ENCODE measurements at regions not wholly inside any gene's neighbourhood (a gene's known extent, or its start where the extent isn't known, plus 50 kb on each side); places are given as distances from the start of the nearest gene placed in this dataset.

DNA sequence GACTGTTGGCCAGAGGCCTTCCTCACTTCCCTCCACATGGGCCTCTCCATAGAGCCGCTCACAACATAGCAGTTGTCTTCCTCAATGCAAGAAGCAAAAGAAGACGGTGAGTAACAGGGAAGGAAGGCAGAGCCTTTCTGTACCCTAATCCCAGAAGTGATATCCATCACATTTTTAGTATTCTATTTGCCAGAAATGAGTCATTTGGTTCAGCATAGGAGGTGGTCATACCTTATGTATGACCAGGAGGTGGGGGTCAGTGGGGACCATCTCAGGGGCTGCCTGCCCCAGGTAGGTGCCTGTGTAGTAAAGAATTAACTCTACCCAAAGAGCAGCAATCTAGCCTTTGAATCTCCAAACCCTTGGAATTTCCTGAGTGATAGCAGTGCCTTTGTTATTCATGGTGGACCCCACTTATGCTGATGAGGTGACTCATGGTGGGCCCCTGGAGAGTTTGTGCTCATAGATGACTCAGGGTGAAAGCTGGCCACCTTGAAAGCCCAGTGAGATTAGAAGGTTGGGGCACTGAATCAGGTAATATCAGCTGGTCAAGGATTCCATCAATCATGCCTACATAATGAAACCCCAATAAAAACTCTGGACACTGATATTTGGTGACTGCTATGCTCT is 323.9 kb upstream of the IGF1R start:
- no peak overlapping the region for H3K4me3 ChIP-seq (ENCODE audit: low read depth in 1 of 5, low read length in 5 of 5)
- no peak overlapping the region for H3K9ac ChIP-seq (ENCODE audit: low read length in 5 of 5)
- peaks cover 0 to 7% (median 7%) of the 10 kb centered on the region in 5 donors for H3K9me3 ChIP-seq (ENCODE audit: control insufficient read depth in 5 of 5, low read length in 5 of 5)
- H3K27ac ChIP-seq (ENCODE audit: low read depth, low read length): no peak overlapping the region
- peaks cover 0 to 2% (median 0%) of the 10 kb centered on the region in 5 donors for H3K27me3 ChIP-seq (ENCODE audit: control insufficient read depth in 5 of 5, insufficient read depth in 4 of 5, low read length in 5 of 5)
- no peaks in the 10 kb centered on the region for H3K36me3 ChIP-seq (ENCODE audit: control insufficient read depth in 5 of 5, insufficient read depth in 5 of 5, low read length in 5 of 5)
- H3K4me1 ChIP-seq (ENCODE audit: control insufficient read depth in 5 of 5, insufficient read depth in 5 of 5, low read length in 5 of 5): peaks cover 0 to 8% (median 0%) of the 10 kb centered on the region in 5 donors

DNA sequence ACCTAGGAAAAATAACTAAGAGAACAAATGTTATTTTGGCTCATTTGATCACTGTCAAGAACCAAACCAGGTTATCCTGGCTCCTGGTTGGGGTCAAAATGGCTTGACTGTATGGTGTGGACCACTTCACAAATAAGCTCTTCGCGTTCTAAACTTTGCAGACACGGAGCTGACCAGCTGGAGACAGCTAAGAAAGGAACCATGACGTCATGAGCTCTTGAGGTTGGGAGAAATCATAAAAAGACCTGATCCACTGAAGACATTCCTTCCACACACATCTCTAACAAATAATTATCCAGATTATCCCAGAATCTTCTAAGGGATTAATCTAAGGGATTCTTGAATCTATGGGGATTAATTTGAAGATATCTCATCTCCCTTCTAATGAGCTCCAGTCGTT is 321.5 kb upstream of the IGF1R start:
- peaks cover 0 to 4% (median 3%) of the 10 kb centered on the region in 5 donors for H3K27me3 ChIP-seq (ENCODE audit: control insufficient read depth in 5 of 5, insufficient read depth in 4 of 5, low read length in 5 of 5)
- no peak overlapping the region for H3K4me3 ChIP-seq (ENCODE audit: low read depth in 1 of 5, low read length in 5 of 5)
- H3K27ac ChIP-seq (ENCODE audit: low read depth, low read length): no peak overlapping the region
- no peaks in the 10 kb centered on the region for H3K36me3 ChIP-seq (ENCODE audit: control insufficient read depth in 5 of 5, insufficient read depth in 5 of 5, low read length in 5 of 5)
- H3K4me1 ChIP-seq (ENCODE audit: control insufficient read depth in 5 of 5, insufficient read depth in 5 of 5, low read length in 5 of 5): peaks cover 0 to 3% (median 0%) of the 10 kb centered on the region in 5 donors
- H3K9ac ChIP-seq (ENCODE audit: low read length in 5 of 5): no peak overlapping the region
- H3K9me3 ChIP-seq (ENCODE audit: control insufficient read depth in 5 of 5, low read length in 5 of 5): peaks cover 0 to 7% (median 7%) of the 10 kb centered on the region in 5 donors

DNA sequence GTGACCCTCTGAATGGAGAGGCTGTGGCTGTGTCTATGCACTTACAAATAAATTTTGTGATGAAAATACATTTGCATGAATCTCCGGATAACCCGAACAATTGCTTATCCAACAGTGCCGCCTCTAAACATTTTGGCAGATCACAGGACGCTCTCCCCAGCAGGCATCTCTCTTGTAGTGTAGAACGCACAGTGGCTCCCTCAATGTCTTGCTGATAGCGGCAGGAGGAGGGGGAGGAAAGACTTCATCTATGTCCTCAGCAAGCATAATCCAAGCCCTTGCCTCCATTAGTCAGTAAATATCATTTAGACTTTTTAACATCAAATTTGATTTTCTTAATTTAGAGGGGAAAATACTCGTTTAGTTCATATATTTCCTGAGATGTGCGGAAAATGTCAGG is 318.1 kb upstream of the IGF1R start:
- peaks cover 0 to 4% (median 3%) of the 10 kb centered on the region in 5 donors for H3K27me3 ChIP-seq (ENCODE audit: control insufficient read depth in 5 of 5, insufficient read depth in 4 of 5, low read length in 5 of 5)
- H3K27ac ChIP-seq (ENCODE audit: low read depth, low read length): no peak overlapping the region
- H3K9me3 ChIP-seq (ENCODE audit: control insufficient read depth in 5 of 5, low read length in 5 of 5): no peaks in the 10 kb centered on the region
- no peaks in the 10 kb centered on the region for H3K36me3 ChIP-seq (ENCODE audit: control insufficient read depth in 5 of 5, insufficient read depth in 5 of 5, low read length in 5 of 5)
- H3K9ac ChIP-seq (ENCODE audit: low read length in 5 of 5): no peak overlapping the region
- no peak overlapping the region for H3K4me3 ChIP-seq (ENCODE audit: low read depth in 1 of 5, low read length in 5 of 5)
- no peaks in the 10 kb centered on the region for H3K4me1 ChIP-seq (ENCODE audit: control insufficient read depth in 5 of 5, insufficient read depth in 5 of 5, low read length in 5 of 5)

GRCh38 chr15:98330692-98331435 is 317.5 kb upstream of the IGF1R start:
- H3K36me3 ChIP-seq (ENCODE audit: control insufficient read depth in 5 of 5, insufficient read depth in 5 of 5, low read length in 5 of 5): no peaks in the 10 kb centered on the region
- peaks cover 0 to 4% (median 3%) of the 10 kb centered on the region in 5 donors for H3K27me3 ChIP-seq (ENCODE audit: control insufficient read depth in 5 of 5, insufficient read depth in 4 of 5, low read length in 5 of 5)
- no peak overlapping the region for H3K9ac ChIP-seq (ENCODE audit: low read length in 5 of 5)
- H3K27ac ChIP-seq (ENCODE audit: low read depth, low read length): no peak overlapping the region
- H3K9me3 ChIP-seq (ENCODE audit: control insufficient read depth in 5 of 5, low read length in 5 of 5): no peaks in the 10 kb centered on the region
- no peak overlapping the region for H3K4me3 ChIP-seq (ENCODE audit: low read depth in 1 of 5, low read length in 5 of 5)
- H3K4me1 ChIP-seq (ENCODE audit: control insufficient read depth in 5 of 5, insufficient read depth in 5 of 5, low read length in 5 of 5): no peaks in the 10 kb centered on the region

GRCh38 chr15:98331676-98332075 is 316.7 kb upstream of the IGF1R start:
- Histone ChIP-seq H3K9me3 (ENCODE audit: control insufficient read depth in 5 of 5, low read length in 5 of 5) (no peaks in the 10 kb centered on the region), H3K4me3 (ENCODE audit: low read depth in 1 of 5, low read length in 5 of 5) (no peak overlapping the region), H3K27ac (ENCODE audit: low read depth, low read length) (no peak overlapping the region), H3K27me3 (ENCODE audit: control insufficient read depth in 5 of 5, insufficient read depth in 4 of 5, low read length in 5 of 5) (peaks cover 0 to 4% (median 3%) of the 10 kb centered on the region in 5 donors), H3K4me1 (ENCODE audit: control insufficient read depth in 5 of 5, insufficient read depth in 5 of 5, low read length in 5 of 5) (no peaks in the 10 kb centered on the region), H3K36me3 (ENCODE audit: control insufficient read depth in 5 of 5, insufficient read depth in 5 of 5, low read length in 5 of 5) (no peaks in the 10 kb centered on the region), H3K9ac (ENCODE audit: low read length in 5 of 5) (no peak overlapping the region)

- H3K9ac ChIP-seq (ENCODE audit: low read length in 5 of 5): no peak overlapping the region
- no peak overlapping the region for H3K27ac ChIP-seq (ENCODE audit: low read depth, low read length)
- H3K4me3 ChIP-seq (ENCODE audit: low read depth in 1 of 5, low read length in 5 of 5): no peak overlapping the region
- no peaks in the 10 kb centered on the region for H3K9me3 ChIP-seq (ENCODE audit: control insufficient read depth in 5 of 5, low read length in 5 of 5)
- H3K4me1 ChIP-seq (ENCODE audit: control insufficient read depth in 5 of 5, insufficient read depth in 5 of 5, low read length in 5 of 5): no peaks in the 10 kb centered on the region
- no peaks in the 10 kb centered on the region for H3K36me3 ChIP-seq (ENCODE audit: control insufficient read depth in 5 of 5, insufficient read depth in 5 of 5, low read length in 5 of 5)
- peaks cover 0 to 7% (median 3%) of the 10 kb centered on the region in 5 donors for H3K27me3 ChIP-seq (ENCODE audit: control insufficient read depth in 5 of 5, insufficient read depth in 4 of 5, low read length in 5 of 5)
Measured at GRCh38 chr15:98333251-98333650, 315.1 kb upstream of the IGF1R start.

GRCh38 chr15:98342911-98343310 is 305.4 kb upstream of the IGF1R start:
- H3K4me3 ChIP-seq (ENCODE audit: low read depth in 1 of 5, low read length in 5 of 5): no peak overlapping the region
- H3K27me3 ChIP-seq (ENCODE audit: control insufficient read depth in 5 of 5, insufficient read depth in 4 of 5, low read length in 5 of 5): no peaks in the 10 kb centered on the region
- H3K27ac ChIP-seq (ENCODE audit: low read depth, low read length): no peak overlapping the region
- H3K9me3 ChIP-seq (ENCODE audit: control insufficient read depth in 5 of 5, low read length in 5 of 5): peaks cover 0 to 2% (median 0%) of the 10 kb centered on the region in 5 donors
- H3K36me3 ChIP-seq (ENCODE audit: control insufficient read depth in 5 of 5, insufficient read depth in 5 of 5, low read length in 5 of 5): no peaks in the 10 kb centered on the region
- H3K4me1 ChIP-seq (ENCODE audit: control insufficient read depth in 5 of 5, insufficient read depth in 5 of 5, low read length in 5 of 5): peaks cover 0 to 2% (median 0%) of the 10 kb centered on the region in 5 donors
- H3K9ac ChIP-seq (ENCODE audit: low read length in 5 of 5): no peak overlapping the region

DNA sequence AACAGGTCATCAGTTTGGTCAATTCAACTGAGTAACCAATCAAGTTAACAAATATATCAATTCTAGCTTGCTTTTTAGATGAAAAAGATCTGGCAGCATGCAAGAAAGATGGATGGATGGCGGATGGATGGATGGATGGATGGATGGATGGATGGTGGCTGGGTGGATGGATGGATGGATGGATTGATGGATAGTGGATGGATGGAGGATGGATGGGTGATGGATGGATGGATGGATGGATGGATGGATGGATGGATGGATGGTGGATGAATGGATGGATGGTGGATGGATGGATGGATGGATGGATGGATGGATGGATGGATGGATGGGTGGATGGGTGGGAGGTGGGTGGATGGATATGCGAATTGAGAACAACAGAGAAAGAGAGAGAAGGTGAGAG is 303.7 kb upstream of the IGF1R start:
- Histone ChIP-seq H3K9ac (ENCODE audit: low read length in 5 of 5) (no peak overlapping the region), H3K27ac (ENCODE audit: low read depth, low read length) (no peak overlapping the region), H3K4me1 (ENCODE audit: control insufficient read depth in 5 of 5, insufficient read depth in 5 of 5, low read length in 5 of 5) (peaks cover 0 to 2% (median 0%) of the 10 kb centered on the region in 5 donors), H3K27me3 (ENCODE audit: control insufficient read depth in 5 of 5, insufficient read depth in 4 of 5, low read length in 5 of 5) (no peaks in the 10 kb centered on the region), H3K36me3 (ENCODE audit: control insufficient read depth in 5 of 5, insufficient read depth in 5 of 5, low read length in 5 of 5) (no peaks in the 10 kb centered on the region), H3K4me3 (ENCODE audit: low read depth in 1 of 5, low read length in 5 of 5) (no peak overlapping the region), H3K9me3 (ENCODE audit: control insufficient read depth in 5 of 5, low read length in 5 of 5) (no peaks in the 10 kb centered on the region)

- peaks cover 0 to 6% (median 0%) of the 10 kb centered on the region in 5 donors for H3K4me1 ChIP-seq (ENCODE audit: control insufficient read depth in 5 of 5, insufficient read depth in 5 of 5, low read length in 5 of 5)
- H3K9ac ChIP-seq (ENCODE audit: low read length in 5 of 5): no peak overlapping the region
- no peaks in the 10 kb centered on the region for H3K27me3 ChIP-seq (ENCODE audit: control insufficient read depth in 5 of 5, insufficient read depth in 4 of 5, low read length in 5 of 5)
- H3K36me3 ChIP-seq (ENCODE audit: control insufficient read depth in 5 of 5, insufficient read depth in 5 of 5, low read length in 5 of 5): no peaks in the 10 kb centered on the region
- no peaks in the 10 kb centered on the region for H3K9me3 ChIP-seq (ENCODE audit: control insufficient read depth in 5 of 5, low read length in 5 of 5)
- H3K27ac ChIP-seq (ENCODE audit: low read depth, low read length): no peak overlapping the region
- no peak overlapping the region for H3K4me3 ChIP-seq (ENCODE audit: low read depth in 1 of 5, low read length in 5 of 5)
Measured at GRCh38 chr15:98347001-98347400, 301.3 kb upstream of the IGF1R start.

DNA sequence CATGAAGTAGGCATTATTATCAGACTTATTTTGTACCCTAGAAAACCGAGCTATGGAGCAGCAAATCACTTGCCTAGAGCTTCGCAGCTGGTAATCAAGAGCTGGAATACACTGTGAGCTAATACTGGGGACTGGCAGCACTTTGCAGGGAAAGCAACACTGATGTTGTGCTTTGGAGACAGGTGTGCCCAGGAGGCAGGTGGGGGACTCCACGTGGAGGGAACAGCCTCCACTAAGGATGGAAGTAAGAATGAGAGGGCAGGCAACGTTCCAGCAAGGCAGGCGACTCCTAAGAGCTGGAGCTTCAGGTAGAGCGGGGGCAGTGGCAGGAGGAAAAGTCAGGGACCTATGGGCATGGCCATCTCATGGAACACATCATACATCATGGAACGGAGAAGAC is 300.5 kb upstream of the IGF1R start:
- Histone ChIP-seq H3K4me3 (ENCODE audit: low read depth in 1 of 5, low read length in 5 of 5) (no peak overlapping the region), H3K27me3 (ENCODE audit: control insufficient read depth in 5 of 5, insufficient read depth in 4 of 5, low read length in 5 of 5) (no peaks in the 10 kb centered on the region), H3K4me1 (ENCODE audit: control insufficient read depth in 5 of 5, insufficient read depth in 5 of 5, low read length in 5 of 5) (peaks cover 0 to 6% (median 0%) of the 10 kb centered on the region in 5 donors), H3K36me3 (ENCODE audit: control insufficient read depth in 5 of 5, insufficient read depth in 5 of 5, low read length in 5 of 5) (no peaks in the 10 kb centered on the region), H3K9me3 (ENCODE audit: control insufficient read depth in 5 of 5, low read length in 5 of 5) (no peaks in the 10 kb centered on the region), H3K9ac (ENCODE audit: low read length in 5 of 5) (no peak overlapping the region), H3K27ac (ENCODE audit: low read depth, low read length) (no peak overlapping the region)
